HPDE6-E6E7 (cell line): ENCODE measurements at regions not wholly inside any gene's neighbourhood (a gene's known extent, or its start where the extent isn't known, plus 50 kb on each side); places are given as distances from the start of the nearest gene placed in this dataset.
"Not testable (repeated sequence)": the region's sequence is repeated elsewhere in the genome, so short reads cannot be mapped to it uniquely, and the experiment has no call there.

Source experiments
- DNase-seq: peaks from one replicate; pipeline ENCODE4 v3.0.0; 2011; ENCODE audit warnings: missing footprints; ENCODE audit errors: extremely low spot score

- DNase-seq = no peak
Measured at GRCh38 chr12:124706363-124706762, 139.0 kb upstream of the NCOR2 start.

DNA sequence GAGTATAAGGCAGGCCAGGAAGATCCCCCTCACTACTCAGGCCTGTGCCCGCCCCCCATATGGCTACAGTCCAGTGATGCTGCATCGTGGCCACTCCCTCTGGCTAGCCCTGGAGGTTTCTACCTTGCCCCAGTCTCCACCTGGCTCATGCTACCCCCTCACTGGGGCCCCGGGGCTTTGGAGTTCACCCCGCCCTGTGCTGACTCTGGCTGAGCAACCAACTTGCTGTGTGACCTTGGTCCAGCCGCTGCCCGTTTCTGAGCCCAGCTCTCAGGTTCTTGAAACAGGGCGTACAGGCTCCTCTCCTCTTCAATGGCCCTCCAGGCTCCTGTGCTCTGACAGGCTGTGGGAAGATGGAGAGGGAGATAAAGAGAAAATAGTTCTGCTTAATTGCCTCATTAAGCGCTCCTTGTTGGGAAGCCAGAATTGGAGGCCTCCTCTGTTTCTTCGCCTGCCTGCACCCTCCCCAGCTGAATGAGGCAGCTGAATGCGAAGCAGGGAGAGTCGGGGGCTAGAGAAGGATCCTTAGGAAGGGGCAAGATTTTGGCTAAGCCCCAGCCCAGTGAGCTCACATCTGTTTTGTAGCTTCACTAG, 138.2 kb upstream of the NCOR2 start:
- DNase-seq = no peak

DNA sequence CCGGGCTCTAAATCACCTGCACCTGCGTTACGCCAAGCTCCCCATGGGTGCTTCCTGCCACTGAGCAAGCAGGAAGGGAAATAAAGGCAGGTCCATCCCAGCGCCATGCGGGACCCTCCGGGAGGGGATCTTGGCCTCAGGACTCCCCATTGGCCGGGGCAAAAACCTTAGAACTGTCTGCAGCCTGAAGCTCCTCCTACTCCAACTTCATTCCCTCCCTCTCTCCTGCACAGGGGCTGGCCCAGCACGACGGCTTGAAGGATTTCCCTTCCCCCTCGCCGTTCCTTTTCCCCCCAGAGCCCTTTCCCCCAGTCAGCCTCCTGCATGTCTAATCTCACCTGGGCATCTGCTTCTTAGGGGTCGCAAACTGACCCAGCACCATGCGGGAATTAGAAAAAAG, 137.2 kb upstream of the NCOR2 start:
- no peak for DNase-seq

- no peak for DNase-seq
Measured at GRCh38 chr12:124703856-124704255, 136.4 kb upstream of the NCOR2 start.

DNA sequence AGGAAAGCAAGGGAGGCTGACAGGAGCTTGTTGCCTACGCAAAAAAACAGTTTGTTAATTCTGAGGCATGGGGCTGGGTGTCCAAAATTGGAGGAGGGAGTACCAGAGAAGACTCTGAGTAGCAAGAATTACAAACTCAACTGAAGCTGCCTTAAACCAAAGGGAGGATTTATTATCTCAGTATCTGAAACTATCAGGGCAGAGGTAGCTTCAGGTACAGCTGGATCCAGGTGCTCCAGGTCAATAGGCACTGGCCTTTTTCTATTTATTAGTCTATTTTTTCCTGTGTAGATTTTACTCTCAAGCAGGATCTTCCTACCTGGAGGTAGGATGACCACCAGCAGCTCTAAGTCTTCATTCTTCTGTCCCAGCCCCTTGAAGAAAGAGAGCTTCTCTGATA, 135.3 kb upstream of the NCOR2 start:
- no peak for DNase-seq

- DNase-seq = no peak
Measured at GRCh38 chr12:124700810-124701592, 133.6 kb upstream of the NCOR2 start.

DNA sequence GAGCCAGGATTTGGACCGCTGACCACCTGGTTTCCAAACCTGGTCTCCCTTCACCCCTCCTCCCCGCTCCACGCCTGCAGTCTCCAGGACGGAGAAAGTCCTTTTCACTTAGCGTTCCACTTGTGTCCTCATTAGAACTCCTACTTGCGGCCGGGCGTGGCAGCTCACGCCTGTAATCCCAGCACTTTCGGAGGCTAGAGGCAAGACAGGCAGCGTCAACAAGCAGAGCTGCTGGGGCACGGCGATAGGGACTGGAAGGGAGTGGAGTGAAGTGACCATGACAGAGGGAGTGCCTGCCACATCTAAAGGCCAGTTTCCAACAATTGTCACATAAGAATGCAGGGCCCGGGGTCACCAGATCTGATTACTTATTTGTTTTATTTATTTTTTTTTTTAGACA, 132.5 kb upstream of the NCOR2 start:
- no peak for DNase-seq

GRCh38 chr12:124698998-124699305, 131.5 kb upstream of the NCOR2 start:
- no peak for DNase-seq

- no peak for DNase-seq
Measured at GRCh38 chr12:124698211-124698997, 131.0 kb upstream of the NCOR2 start.

DNA sequence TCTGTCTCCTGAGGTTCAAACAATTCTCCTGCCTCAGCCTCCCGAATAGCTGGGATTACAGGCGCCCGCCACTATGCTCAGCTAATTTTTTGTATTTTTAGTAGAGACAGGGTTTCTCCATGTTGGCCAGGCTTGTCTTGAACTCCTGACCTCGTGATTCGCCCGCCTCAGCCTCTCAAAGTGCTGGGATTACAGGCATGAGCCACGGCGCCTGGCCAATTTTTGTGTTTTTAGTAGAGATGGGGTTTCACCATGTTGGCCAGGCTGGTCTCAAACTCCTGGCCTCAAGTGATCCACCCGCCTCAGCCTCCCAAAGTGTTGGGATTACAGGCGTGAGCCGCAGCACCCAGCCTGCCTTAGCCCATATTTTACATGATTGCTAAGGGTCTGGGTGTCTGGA, 130.3 kb upstream of the NCOR2 start:
- not testable (repeated sequence) for DNase-seq

GRCh38 chr12:124696693-124697476, 129.5 kb upstream of the NCOR2 start:
- no peak for DNase-seq

GRCh38 chr12:124695861-124696260, 128.4 kb upstream of the NCOR2 start:
- no peak for DNase-seq

GRCh38 chr12:124694846-124695497, 127.6 kb upstream of the NCOR2 start:
- DNase-seq = peak; percentile 52

DNA sequence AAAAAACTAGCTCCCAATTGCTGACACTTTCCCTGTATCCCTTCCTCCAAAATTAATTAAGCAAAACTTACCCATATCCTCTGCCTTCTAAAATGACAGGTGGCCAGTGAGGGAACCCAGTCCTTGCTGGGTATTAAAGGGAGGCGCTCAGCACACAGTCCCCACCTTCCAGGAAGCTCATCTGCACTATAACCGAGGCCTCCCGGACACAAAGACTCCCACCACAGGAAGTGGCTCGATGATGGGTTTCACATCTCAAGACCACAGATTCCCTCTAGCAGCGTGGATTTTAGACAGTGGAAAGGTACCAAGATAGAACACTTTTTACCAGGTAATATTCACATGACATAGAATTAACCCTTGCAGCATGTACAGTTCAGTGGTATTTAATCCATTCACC, 126.8 kb upstream of the NCOR2 start:
- no peak for DNase-seq

DNA sequence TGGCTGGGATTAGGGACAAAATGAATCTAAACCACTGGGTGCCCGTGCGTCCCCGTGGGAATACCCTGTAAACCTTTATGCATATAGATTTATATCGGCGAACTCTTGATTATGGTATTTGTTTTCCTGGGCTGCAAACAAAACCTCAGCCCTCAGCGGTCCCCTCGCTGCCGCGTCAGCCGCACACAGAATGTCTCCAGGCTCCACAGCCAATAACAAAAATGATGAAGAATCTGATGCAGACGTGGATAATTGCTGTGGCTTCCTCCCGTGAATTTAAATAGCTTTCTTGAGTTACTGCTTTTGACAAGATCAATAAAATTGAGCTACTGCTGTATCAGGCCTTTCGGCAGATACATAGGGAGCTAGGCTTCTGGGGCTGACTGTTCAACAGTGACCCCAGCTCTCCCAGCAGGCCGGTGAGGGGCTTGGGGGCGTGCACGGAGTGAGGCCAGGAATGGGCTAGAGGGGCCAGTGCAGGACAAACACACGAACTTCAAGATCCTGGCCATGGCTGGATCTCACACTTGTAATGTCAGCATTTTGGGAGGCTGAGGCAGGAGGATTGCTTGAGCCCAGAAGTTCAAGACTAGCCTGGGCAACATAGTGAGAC, 125.8 kb upstream of the NCOR2 start:
- DNase-seq = no peak

GRCh38 chr12:124692443-124692842, 125.0 kb upstream of the NCOR2 start:
- no peak for DNase-seq

- no peak for DNase-seq
Measured at GRCh38 chr12:124691429-124691828, 124.0 kb upstream of the NCOR2 start.

GRCh38 chr12:124689631-124690030, 122.2 kb upstream of the NCOR2 start:
- no peak for DNase-seq

DNA sequence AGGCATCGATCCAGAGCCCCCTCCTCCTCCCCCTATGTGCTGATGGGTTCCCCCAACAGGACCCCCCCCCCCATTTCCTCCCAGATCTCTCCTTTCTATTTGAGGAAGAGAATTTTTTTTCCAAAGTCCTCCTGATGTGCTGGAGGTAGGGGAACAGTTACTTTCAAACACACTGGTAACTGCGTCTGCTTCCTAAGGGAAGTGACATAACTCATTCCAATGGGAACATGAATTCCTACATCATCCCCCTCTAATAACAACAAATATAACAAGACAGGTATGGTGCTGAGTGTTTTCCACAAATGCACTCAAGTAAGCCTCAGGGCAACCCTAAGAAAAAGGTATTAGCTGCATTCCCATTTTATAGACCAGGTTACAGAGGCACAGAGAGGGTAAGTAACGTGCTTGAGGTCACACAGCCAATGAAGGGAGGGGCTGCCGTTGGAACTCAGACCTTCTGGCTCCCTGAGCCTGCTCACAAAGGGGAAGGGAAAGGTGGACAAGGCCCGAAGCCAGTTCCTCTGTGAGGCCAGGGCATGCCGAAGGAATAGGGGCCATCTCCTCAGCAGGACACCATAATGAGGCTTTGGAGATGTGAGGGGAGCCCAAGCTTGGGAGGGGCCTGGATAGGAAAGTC, 121.1 kb upstream of the NCOR2 start:
- no peak for DNase-seq

- DNase-seq = no peak
Measured at GRCh38 chr12:124687917-124688316, 120.5 kb upstream of the NCOR2 start.
